K562 (cell line): ENCODE measurements at regions not wholly inside any gene's neighbourhood (a gene's known extent, or its start where the extent isn't known, plus 50 kb on each side); places are given as distances from the start of the nearest gene placed in this dataset.

Source experiments
- NR3C1 ChIP-seq: sonication (generic); formaldehyde crosslinking; IDR thresholded peaks from 2 replicates; pipeline ENCODE4 v1.8.1; 2022; ENCODE audit warnings: missing genetic modification reagents
- TF ChIP-seq, protein P1 (sequence below): sonication (generic); formaldehyde crosslinking; IDR thresholded peaks from 2 replicates; pipeline ENCODE4 v1.9.0; 2022; ENCODE audit warnings: mild to moderate bottlenecking, missing genetic modification reagents

DNA sequence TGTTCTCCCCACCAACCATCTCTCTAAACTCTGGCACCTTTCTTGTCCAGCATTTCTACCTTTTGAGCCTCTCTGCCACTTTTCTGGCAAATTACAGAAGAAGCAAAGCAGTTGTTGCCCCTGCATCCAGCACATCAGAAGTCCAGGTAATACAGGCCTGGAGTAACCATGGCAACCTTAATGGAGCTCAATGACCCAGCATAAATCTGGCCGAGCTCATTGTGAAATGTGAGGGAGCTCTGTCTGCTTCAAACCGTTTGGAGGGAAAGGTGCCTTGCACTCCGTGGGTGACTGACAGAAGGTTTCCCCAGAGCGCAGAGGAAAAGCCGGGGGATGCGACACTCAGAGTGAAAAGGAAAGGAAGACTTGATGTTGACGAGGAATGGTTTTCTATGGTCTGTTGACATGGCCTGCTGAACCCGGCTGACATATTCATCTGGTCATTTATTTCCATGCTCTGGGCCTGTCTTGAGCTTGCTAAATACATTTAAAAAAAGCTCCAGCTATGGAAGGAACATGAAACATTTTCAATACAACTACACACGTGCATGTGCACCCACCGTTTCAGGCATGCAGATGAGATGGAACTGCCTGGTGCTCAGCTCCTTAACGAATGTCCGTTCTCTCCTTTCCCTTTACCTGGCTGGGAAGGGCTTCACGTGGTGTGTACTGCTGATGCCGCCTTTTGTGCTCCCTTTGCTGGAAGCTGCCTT is 74.9 kb downstream of the ADRA2A start:
- TF ChIP-seq, protein P1, sequence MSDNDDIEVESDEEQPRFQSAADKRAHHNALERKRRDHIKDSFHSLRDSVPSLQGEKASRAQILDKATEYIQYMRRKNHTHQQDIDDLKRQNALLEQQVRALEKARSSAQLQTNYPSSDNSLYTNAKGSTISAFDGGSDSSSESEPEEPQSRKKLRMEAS (CRISPR knock-in tag): no peak
- TF ChIP-seq NR3C1 (CRISPR knock-in tag): no peak
